ENCODE measurements at regions not wholly inside any gene's neighbourhood (a gene's known extent, or its start where the extent isn't known, plus 50 kb on each side); places are given as distances from the start of the nearest gene placed in this dataset.

DNA sequence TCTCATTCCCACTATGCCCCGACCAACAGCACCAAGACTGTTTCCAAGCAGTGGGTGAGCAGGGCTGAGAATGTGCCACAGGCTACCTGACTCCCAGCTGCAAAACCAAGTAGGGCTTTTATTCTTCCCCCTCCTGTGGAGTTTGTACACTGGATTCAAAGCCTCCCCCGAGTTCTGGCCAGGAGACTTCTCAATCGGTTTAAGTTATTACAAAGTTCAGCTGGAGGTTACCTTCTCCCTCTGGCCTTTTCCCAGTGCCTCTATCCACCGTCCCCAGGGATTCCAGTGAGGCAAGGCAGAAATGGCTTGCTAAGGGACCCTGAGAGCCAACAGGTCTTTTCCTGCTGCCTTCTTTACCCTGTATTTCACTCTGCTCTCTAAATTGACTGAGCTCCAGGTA lies 217.0 kb downstream of the ADGRG6 start:
- Mint-ChIP-seq H3K9me3 (ENCODE audit: unreplicated experiment) (no peaks in the 10 kb centered on the region), H3K27ac (ENCODE audit: unreplicated experiment) (no peak overlapping the region), H3K4me3 (ENCODE audit: unreplicated experiment) (no peak overlapping the region), H3K4me1 (ENCODE audit: unreplicated experiment) (no peaks in the 10 kb centered on the region), H3K27me3 (ENCODE audit: unreplicated experiment) (no peaks in the 10 kb centered on the region), H3K36me3 (ENCODE audit: low read depth, unreplicated experiment) (no peaks in the 10 kb centered on the region)
- DNase-seq (ENCODE audit: low spot score), result no peak
- TF ChIP-seq, protein P1, sequence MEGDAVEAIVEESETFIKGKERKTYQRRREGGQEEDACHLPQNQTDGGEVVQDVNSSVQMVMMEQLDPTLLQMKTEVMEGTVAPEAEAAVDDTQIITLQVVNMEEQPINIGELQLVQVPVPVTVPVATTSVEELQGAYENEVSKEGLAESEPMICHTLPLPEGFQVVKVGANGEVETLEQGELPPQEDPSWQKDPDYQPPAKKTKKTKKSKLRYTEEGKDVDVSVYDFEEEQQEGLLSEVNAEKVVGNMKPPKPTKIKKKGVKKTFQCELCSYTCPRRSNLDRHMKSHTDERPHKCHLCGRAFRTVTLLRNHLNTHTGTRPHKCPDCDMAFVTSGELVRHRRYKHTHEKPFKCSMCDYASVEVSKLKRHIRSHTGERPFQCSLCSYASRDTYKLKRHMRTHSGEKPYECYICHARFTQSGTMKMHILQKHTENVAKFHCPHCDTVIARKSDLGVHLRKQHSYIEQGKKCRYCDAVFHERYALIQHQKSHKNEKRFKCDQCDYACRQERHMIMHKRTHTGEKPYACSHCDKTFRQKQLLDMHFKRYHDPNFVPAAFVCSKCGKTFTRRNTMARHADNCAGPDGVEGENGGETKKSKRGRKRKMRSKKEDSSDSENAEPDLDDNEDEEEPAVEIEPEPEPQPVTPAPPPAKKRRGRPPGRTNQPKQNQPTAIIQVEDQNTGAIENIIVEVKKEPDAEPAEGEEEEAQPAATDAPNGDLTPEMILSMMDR (IDR thresholded peaks at IDR 0.05; ENCODE audit: unreplicated experiment), result no peak

DNA sequence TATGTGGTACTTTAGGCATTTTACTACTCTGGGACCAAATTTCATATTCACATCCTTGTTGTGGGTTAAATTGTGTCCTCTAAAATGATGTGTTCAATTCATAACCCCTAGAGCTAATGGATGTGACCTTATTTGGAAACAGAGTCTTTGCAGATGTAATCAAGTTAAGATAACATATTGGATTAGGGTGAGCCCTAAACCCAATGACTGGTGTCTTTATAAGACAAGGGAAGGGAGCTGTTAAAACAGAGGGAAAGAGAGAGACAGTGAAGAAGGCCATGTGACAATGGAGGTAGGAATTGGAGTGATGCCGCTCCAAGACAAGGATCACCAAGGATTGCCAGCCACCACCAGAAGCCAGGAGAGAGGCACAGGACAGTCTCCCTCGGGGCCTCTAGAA lies 220.0 kb downstream of the ADGRG6 start:
- H3K4me3 Mint-ChIP-seq (ENCODE audit: unreplicated experiment), result no peak overlapping the region
- H3K27ac Mint-ChIP-seq (ENCODE audit: unreplicated experiment), result no peak overlapping the region
- no peaks in the 10 kb centered on the region for H3K27me3 Mint-ChIP-seq (ENCODE audit: unreplicated experiment)
- H3K36me3 Mint-ChIP-seq (ENCODE audit: low read depth, unreplicated experiment), result no peaks in the 10 kb centered on the region
- TF ChIP-seq, protein P1 (IDR thresholded peaks at IDR 0.05; ENCODE audit: unreplicated experiment), result no peak
- no peak for DNase-seq (ENCODE audit: low spot score)
- H3K9me3 Mint-ChIP-seq (ENCODE audit: unreplicated experiment), result no peaks in the 10 kb centered on the region
- no peaks in the 10 kb centered on the region for H3K4me1 Mint-ChIP-seq (ENCODE audit: unreplicated experiment)

DNA sequence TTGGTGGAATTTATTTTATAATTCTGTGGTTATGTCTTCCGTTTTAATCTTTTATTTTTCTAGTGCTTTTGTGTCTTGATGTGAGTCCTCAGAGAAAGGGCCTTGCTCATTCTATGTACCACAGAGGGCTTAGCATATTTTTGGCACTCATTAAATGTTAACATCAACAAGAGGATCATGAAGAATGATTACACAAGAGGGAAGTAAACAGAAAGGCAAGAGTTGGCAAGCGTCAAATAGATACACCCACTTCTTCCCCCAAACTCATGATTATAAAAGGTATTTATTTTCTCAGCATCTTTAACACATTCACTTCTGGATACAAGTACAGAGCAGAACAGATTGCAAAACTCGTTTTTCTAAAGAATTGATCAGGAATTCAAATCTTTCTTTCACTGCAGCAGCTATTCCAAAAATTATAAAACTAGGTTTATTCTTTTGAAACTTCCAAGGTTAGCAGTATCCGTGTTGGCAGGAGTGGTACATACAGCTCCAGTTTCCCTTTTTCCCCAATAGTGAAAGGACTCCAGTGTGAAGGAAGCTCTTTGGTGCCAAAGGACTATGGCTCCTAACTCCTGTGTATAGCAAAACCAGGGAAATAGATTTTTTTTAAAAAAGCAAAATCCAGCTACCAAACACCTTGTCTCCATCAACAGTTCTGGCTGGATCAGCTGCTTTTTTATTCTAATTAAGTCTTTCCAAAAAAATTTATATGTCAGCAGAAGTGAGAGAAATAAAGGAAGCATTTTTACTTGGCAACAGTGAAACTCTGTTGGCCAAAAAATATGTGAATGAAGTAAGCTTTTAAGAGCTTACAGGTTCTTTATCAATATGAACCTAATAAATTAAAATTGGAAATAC lies 221.9 kb downstream of the ADGRG6 start:
- Mint-ChIP-seq H3K4me1 (ENCODE audit: unreplicated experiment) (no peaks in the 10 kb centered on the region), H3K9me3 (ENCODE audit: unreplicated experiment) (no peaks in the 10 kb centered on the region), H3K36me3 (ENCODE audit: low read depth, unreplicated experiment) (no peaks in the 10 kb centered on the region), H3K4me3 (ENCODE audit: unreplicated experiment) (no peak overlapping the region), H3K27ac (ENCODE audit: unreplicated experiment) (no peak overlapping the region), H3K27me3 (ENCODE audit: unreplicated experiment) (no peaks in the 10 kb centered on the region)
- TF ChIP-seq, protein P1 (IDR thresholded peaks at IDR 0.05; ENCODE audit: unreplicated experiment), result no peak
- DNase-seq (ENCODE audit: low spot score), result no peak

DNA sequence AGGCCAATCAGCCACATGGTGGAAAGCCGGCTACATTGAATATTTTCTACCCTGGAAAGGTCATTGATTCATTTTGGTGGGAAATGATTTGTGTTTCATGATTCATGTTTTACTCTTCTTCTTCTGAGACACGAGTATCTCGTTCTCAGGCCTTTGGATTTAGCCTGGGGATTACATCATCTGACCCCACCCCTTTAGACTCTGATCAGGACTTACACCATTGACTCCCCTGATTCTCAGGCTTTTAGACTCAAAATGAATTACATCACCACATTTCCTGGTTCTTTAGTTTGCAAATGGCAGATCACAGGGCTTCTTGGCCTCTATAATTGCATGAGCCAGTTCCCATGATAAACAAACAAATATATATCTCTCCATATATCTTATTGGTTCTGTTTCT lies 228.8 kb downstream of the ADGRG6 start:
- Mint-ChIP-seq H3K27me3 (ENCODE audit: unreplicated experiment) (peaks cover 2% of the 10 kb centered on the region), H3K4me3 (ENCODE audit: unreplicated experiment) (no peak overlapping the region), H3K9me3 (ENCODE audit: unreplicated experiment) (peaks cover 10% of the 10 kb centered on the region), H3K4me1 (ENCODE audit: unreplicated experiment) (no peaks in the 10 kb centered on the region), H3K36me3 (ENCODE audit: low read depth, unreplicated experiment) (peaks cover 3% of the 10 kb centered on the region), H3K27ac (ENCODE audit: unreplicated experiment) (no peak overlapping the region)
- TF ChIP-seq, protein P1 (IDR thresholded peaks at IDR 0.05; ENCODE audit: unreplicated experiment), result no peak
- DNase-seq (ENCODE audit: low spot score), result no peak

DNA sequence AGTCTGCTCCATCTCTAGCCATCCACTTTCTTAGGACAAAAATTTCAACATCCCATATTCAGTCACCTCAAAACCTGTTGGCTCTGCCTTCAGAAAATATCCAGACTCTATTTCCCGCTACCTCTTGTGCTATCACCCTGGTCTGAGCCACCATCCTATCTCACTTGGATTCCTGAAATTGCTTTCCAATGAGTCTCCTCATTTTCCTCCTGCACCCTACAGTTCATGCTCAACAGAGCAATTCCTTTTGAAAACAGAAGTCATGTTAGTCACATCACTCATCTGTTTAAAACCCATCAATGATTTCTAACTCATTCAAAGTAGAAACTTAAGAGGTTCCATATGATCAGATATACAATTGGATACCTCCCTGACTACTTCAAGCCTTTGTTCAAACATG lies 229.9 kb downstream of the ADGRG6 start:
- Mint-ChIP-seq H3K9me3 (ENCODE audit: unreplicated experiment) (peaks cover 12% of the 10 kb centered on the region), H3K4me3 (ENCODE audit: unreplicated experiment) (no peak overlapping the region), H3K27me3 (ENCODE audit: unreplicated experiment) (peaks cover 2% of the 10 kb centered on the region), H3K36me3 (ENCODE audit: low read depth, unreplicated experiment) (peaks cover 4% of the 10 kb centered on the region), H3K4me1 (ENCODE audit: unreplicated experiment) (no peaks in the 10 kb centered on the region), H3K27ac (ENCODE audit: unreplicated experiment) (no peak overlapping the region)
- TF ChIP-seq, protein P1 (IDR thresholded peaks at IDR 0.05; ENCODE audit: unreplicated experiment), result no peak
- no peak for DNase-seq (ENCODE audit: low spot score)

All from endothelial cell (in vitro differentiated cells).